Omental fat pad (tissue), 3 donors: ENCODE measurements at regions not wholly inside any gene's neighbourhood (a gene's known extent, or its start where the extent isn't known, plus 50 kb on each side); places are given as distances from the start of the nearest gene placed in this dataset.

Experiments
- ATAC-seq: fragments of 150-250 bp; one replicate; pipeline ENCODE4 v1.9.1; 2016; ENCODE audit warnings: mild to moderate bottlenecking, moderate library complexity; ENCODE audit not compliant: low FRiP score
- DNase-seq: peaks from one replicate; pipeline ENCODE4 v3.0.0-alpha.2; 2019; ENCODE audit warnings: low spot score
- TF ChIP-seq, protein P1 (sequence below), 3 donors: fragments of 450-650 bp; IDR thresholded peaks; one replicate each; pipeline ENCODE4 v1.5.1; 2016 to 2017; ENCODE audit warnings: antibody characterized with exemption in 3 of 3, mild to moderate bottlenecking in 3 of 3, moderate library complexity in 2 of 3

DNA sequence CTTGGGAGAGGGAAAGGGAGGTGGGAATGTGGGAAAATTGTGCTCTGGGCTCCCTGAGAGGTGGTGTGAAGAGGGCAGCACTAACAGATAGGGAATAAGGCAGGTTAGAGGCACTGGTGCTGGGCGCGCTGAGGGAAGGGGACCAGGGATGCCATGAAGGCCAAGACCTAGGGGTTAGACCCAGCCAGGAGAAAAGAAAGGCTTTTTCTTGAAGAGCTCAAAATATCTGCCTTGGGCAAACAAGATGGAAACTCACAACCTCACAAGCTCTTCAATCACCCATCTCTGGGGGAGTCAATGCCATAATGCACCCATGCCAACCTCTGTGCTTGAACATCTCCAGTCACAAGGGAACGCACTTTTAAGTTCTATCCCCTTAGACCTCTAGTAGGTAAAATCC, 363.6 kb upstream of the CHD6 start:
- no peak for ATAC-seq
- DNase-seq: no peak
- TF ChIP-seq, protein P1, sequence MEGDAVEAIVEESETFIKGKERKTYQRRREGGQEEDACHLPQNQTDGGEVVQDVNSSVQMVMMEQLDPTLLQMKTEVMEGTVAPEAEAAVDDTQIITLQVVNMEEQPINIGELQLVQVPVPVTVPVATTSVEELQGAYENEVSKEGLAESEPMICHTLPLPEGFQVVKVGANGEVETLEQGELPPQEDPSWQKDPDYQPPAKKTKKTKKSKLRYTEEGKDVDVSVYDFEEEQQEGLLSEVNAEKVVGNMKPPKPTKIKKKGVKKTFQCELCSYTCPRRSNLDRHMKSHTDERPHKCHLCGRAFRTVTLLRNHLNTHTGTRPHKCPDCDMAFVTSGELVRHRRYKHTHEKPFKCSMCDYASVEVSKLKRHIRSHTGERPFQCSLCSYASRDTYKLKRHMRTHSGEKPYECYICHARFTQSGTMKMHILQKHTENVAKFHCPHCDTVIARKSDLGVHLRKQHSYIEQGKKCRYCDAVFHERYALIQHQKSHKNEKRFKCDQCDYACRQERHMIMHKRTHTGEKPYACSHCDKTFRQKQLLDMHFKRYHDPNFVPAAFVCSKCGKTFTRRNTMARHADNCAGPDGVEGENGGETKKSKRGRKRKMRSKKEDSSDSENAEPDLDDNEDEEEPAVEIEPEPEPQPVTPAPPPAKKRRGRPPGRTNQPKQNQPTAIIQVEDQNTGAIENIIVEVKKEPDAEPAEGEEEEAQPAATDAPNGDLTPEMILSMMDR (IDR thresholded peaks at IDR 0.05): no peak

DNA sequence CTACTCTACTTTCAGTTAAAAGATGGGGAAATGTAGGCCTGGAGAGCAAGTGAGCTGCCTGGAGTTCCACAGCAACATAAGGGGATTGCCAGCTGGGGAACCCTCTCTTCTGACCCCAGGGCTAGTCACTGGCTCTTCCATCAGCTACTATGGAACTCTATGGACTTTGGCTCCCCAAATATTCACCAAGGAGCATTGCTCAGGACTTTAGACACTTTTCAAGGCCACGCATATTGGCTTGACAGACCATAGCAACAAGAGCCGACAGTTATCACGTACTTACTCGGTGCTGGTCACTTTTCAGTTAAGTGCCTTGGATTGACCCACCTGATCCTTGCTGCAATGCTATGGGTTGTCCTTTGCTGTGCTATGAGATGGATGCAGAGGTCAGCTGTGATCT, 360.7 kb upstream of the CHD6 start:
- TF ChIP-seq, protein P1 (IDR thresholded peaks at IDR 0.05): no peak
- DNase-seq: no peak

DNA sequence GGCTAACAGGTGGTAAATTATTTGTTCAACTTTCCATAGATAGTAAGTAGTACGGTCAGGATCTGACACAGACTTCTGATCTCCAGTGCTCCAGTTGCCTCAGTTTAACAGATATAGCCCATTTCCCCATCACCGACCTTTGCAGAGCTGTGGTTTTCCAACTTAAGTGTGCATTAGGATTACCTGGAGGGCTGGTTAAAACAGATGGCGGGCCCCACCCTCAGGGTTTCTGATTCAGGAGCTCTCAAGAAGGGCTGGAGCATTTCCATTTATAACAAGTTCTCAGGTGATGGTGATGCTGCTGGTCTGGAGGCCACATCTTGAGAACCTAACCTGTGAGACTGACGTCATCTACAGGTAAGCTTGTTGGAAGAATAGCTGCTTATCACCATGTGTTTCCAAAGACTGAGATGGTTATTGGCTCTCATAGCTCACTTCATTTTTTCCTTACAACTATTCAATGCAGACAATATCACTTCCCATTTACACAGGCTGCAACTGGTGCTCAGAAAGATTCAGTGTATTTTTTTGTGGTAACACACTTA, 360.1 kb upstream of the CHD6 start:
- TF ChIP-seq, protein P1 (IDR thresholded peaks at IDR 0.05): no peak
- ATAC-seq (no peak), DNase-seq (no peak)

More for the DNA sequence above, 360.7 kb upstream of the CHD6 start:
- no peak for ATAC-seq

DNA sequence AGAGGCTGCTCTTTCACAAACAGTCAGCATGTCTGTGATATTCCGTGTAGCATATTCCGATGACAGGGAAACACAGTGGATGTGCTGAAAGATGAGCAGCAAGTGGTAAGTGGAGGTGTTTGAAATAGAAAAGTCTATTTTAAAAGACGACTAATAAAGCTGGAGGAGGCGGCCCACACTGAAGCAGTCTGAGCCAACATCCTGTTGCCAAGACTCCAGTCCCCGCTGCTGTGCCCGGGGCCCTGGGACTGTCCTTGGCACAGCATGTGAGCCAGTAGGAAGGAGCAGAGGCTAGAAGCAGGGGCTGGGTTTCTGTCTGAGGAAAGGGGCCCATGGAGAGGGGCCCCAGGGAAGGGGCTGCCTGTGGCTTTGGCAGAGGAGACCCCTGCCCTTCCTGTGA, 351.5 kb upstream of the CHD6 start:
- no peak for ATAC-seq
- DNase-seq: no peak
- TF ChIP-seq, protein P1 (IDR thresholded peaks at IDR 0.05): no peak

DNA sequence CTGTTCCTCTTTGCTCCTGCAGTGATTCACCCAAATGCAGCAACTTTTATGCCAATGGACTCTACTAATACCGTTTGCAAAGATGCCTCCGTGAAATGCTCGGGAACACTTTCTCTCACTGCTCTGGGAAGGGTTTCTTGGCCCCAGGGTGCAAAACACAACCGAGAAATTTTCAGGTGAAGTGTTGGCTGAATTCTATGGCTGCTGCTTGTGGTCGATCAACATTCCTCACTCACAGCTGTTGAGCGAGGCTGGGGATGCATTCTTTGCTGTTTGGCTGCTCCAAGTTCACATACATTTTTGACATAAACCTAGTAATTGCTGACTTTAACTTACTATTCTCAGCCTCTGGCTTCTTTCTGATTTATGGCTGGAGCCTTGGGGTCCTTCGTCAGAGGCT, 342.0 kb upstream of the CHD6 start:
- DNase-seq (no peak), ATAC-seq (no peak)
- TF ChIP-seq, protein P1 (IDR thresholded peaks at IDR 0.05): no peak

DNA sequence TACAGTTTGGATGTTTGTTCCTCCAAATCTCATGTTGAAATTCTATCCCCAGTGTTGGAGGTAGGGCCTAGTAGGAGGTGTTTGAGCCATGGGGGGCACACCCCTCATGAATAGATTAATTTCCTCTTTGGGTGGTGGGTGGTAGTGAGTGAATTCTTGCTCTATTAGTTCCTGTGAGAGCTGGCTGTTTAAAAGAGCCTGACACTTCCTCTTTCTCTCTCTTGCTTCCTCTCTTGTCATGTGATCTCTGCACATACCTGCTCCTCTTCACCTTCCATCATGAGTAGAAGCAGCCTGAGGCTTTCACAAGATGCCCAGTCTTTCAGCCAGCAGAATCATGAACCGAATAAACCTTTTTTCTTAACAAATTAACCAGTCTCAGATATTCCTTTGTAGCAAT, 340.2 kb upstream of the CHD6 start:
- no peak for ATAC-seq
- TF ChIP-seq, protein P1 (IDR thresholded peaks at IDR 0.05): no peak
- no peak for DNase-seq

DNA sequence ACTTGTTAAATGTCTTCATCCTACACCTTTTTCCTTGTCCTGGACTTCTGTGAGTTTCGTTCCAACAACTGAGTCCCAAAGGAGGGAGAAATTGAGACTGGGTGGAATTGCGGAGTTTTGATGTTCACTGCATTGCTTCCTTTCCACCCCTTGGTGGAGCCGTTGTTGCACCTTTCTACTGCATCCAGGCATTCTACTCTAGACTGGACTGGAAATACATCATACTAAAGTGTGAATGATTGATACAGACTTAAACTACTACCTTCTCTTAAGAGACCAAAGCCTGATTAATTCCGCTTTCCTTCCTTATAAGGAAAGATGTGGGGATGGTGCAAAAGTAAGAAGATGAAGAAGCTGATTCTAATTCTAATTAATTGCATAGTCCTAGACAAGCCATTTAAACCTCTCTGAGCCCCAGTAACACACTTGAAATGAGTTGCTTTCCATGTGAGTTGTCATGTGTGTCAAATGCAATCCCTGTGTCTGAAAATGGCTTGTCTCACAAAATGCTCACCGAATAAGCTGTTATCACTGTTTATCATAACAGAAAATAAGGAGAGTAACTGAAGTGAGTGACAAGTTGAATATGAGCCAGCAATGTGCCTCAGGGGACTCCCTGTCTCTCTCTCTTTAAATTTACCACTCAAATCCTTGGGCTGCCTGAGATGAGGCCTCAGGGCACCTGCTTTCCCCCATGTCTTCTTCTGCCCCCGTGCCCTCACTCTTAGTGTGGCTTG, 338.3 kb upstream of the CHD6 start:
- TF ChIP-seq, protein P1 (IDR thresholded peaks at IDR 0.05): no peak
- ATAC-seq (no peak), DNase-seq (no peak)
